ENCODE measurements at regions not wholly inside any gene's neighbourhood (a gene's known extent, or its start where the extent isn't known, plus 50 kb on each side); places are given as distances from the start of the nearest gene placed in this dataset.

DNA sequence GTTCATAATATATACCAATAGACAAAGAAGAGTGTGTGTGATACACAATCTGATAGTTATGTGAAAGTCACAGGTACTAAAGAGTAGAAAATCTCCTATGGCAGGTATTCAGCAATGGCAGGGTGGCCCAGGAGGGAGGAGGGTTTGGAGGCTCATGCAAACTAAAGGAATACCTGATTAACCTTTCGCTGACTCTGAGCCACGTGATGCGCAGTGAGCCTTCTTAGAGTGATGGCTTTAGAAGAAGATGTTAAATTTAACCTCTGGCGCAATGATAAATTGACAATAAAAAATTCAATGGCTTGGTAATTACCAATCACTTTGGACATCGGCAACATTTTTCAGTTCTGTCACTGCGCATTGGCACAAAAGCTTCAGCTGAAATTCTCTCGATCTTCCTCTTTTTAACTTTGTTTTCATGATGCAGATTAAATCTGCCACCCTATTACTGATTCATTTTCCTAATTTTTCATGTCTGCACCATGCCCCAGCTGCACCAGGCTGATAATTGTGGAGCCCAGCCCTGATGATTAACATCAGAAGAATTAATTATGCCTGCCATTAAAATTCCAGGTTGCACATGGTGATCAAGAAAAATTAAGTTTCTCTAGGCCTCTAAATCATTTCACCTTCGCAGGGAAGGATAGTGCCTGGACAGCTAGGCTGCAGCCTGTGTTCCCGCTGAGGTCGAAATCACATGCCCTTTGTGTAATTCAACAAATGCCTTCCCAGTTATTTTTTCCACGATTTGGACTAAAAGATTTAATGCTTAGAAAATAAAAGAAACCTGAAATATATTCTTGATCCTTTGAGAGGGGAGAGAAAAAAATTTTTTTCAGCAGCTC is 250.6 kb upstream of the HNRNPA3 start (continued):
- TF ChIP-seq ZNF70 (CRISPR knock-in tag; IDR thresholded peaks at IDR 0.05) (no peak), RARB (CRISPR knock-in tag; IDR thresholded peaks at IDR 0.05) (no peak), TCF4 (CRISPR knock-in tag; IDR thresholded peaks at IDR 0.05; ENCODE audit: borderline replicate concordance) (no peak), ISL1 (CRISPR knock-in tag; IDR thresholded peaks at IDR 0.05) (no peak)
- TF ChIP-seq, protein P1, sequence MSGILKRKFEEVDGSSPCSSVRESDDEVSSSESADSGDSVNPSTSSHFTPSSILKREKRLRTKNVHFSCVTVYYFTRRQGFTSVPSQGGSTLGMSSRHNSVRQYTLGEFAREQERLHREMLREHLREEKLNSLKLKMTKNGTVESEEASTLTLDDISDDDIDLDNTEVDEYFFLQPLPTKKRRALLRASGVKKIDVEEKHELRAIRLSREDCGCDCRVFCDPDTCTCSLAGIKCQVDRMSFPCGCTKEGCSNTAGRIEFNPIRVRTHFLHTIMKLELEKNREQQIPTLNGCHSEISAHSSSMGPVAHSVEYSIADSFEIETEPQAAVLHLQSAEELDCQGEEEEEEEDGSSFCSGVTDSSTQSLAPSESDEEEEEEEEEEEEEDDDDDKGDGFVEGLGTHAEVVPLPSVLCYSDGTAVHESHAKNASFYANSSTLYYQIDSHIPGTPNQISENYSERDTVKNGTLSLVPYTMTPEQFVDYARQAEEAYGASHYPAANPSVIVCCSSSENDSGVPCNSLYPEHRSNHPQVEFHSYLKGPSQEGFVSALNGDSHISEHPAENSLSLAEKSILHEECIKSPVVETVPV (CRISPR knock-in tag; IDR thresholded peaks at IDR 0.05): no peak

DNA sequence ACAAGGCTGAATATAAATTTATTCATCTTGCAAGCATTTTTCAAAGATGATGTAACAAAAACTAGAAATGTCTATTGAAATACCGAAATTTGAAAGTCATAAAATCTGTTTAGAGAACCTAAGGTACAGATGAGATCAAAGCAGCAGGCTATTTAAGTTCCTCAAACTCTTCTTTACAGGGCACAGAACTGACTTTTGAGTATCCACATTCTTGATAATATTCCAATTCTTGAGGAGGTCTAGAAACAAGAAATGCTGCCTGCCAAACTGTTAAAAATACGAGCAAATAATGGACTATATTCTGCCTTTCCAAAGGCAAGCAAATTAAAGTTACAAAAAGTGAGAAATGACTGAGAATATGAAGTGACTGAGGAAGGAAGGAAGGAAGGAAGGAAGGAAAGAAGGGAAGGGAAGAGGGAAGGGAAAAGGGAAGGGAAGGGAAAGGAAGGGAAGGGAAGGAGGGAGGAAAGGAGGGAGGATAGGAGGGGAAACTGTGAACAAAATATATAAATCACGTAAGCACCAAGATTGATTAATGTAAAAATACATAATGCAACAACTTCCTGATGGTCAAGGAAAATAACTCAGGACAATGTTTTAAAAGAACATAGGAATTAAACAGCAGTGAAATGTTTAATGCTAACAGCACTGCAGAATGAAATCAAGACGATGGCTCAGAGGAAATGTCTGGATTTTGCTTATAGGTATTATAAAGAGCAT is 248.9 kb upstream of the HNRNPA3 start:
- no peak for ATAC-seq
- TF ChIP-seq SNAI2 (CRISPR knock-in tag; IDR thresholded peaks at IDR 0.05) (no peak), ZNF565 (CRISPR knock-in tag; conservative IDR thresholded peaks at IDR 0.05; ENCODE audit: low read depth) (no peak), ARNTL (CRISPR knock-in tag; IDR thresholded peaks at IDR 0.05; ENCODE audit: borderline replicate concordance, low read depth) (no peak), ZNF8 (CRISPR knock-in tag; IDR thresholded peaks at IDR 0.05) (no peak), CSDC2 (CRISPR knock-in tag; IDR thresholded peaks at IDR 0.05) (no peak), ESRRG (CRISPR knock-in tag; IDR thresholded peaks at IDR 0.05) (no peak), TCF4 (CRISPR knock-in tag; IDR thresholded peaks at IDR 0.05; ENCODE audit: borderline replicate concordance) (no peak), ZFP3 (CRISPR knock-in tag; IDR thresholded peaks at IDR 0.05) (no peak), RARB (CRISPR knock-in tag; IDR thresholded peaks at IDR 0.05) (no peak), TSHZ2 (CRISPR knock-in tag; IDR thresholded peaks at IDR 0.05) (no peak), PPARA (CRISPR knock-in tag; IDR thresholded peaks at IDR 0.05; ENCODE audit: borderline replicate concordance) (no peak), OSR1 (CRISPR knock-in tag; IDR thresholded peaks at IDR 0.05) (no peak), TOX (CRISPR knock-in tag; IDR thresholded peaks at IDR 0.05; ENCODE audit: borderline replicate concordance) (no peak), ZNF70 (CRISPR knock-in tag; IDR thresholded peaks at IDR 0.05) (no peak), BACH2 (CRISPR knock-in tag; IDR thresholded peaks at IDR 0.05; ENCODE audit: borderline replicate concordance) (no peak), ZFP30 (CRISPR knock-in tag; IDR thresholded peaks at IDR 0.05) (no peak), ISL1 (CRISPR knock-in tag; IDR thresholded peaks at IDR 0.05) (no peak)
- TF ChIP-seq, protein P1 (CRISPR knock-in tag; IDR thresholded peaks at IDR 0.05): no peak
- TF ChIP-seq, protein P2, sequence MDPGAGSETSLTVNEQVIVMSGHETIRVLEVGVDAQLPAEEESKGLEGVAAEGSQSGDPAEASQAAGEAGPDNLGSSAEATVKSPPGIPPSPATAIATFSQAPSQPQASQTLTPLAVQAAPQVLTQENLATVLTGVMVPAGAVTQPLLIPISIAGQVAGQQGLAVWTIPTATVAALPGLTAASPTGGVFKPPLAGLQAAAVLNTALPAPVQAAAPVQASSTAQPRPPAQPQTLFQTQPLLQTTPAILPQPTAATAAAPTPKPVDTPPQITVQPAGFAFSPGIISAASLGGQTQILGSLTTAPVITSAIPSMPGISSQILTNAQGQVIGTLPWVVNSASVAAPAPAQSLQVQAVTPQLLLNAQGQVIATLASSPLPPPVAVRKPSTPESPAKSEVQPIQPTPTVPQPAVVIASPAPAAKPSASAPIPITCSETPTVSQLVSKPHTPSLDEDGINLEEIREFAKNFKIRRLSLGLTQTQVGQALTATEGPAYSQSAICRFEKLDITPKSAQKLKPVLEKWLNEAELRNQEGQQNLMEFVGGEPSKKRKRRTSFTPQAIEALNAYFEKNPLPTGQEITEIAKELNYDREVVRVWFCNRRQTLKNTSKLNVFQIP (CRISPR knock-in tag; IDR thresholded peaks at IDR 0.05; ENCODE audit: borderline replicate concordance, low read depth): no peak

GRCh38 chr2:176967911-176968450 is 244.6 kb upstream of the HNRNPA3 start:
- TF ChIP-seq ISL1 (CRISPR knock-in tag; IDR thresholded peaks at IDR 0.05) (no peak), ESRRG (CRISPR knock-in tag; IDR thresholded peaks at IDR 0.05) (no peak), RARB (CRISPR knock-in tag; IDR thresholded peaks at IDR 0.05) (no peak)
- no peak for ATAC-seq
